ENCODE measurements at regions not wholly inside any gene's neighbourhood (a gene's known extent, or its start where the extent isn't known, plus 50 kb on each side); places are given as distances from the start of the nearest gene placed in this dataset.

- H3K4me1 ChIP-seq (ENCODE audit: control insufficient read depth in 2 of 2, insufficient read depth in 2 of 2, low read length in 1 of 2) = peaks cover 0 to 3% of the 10 kb centered on the region in 2 donors
- 30 to 40% methylated on average over 4 of the region's 4 CpGs for WGBS, 2 donors
- no peaks in the 10 kb centered on the region for H3K9me3 ChIP-seq (ENCODE audit: control insufficient read depth in 2 of 2, insufficient read depth in 1 of 2, low read depth in 1 of 2, low read length in 1 of 2)
Observed at GRCh38 chr9:115636596-115636995, 517.0 kb upstream of the PAPPA start.

GRCh38 chr9:115637661-115638060, 515.9 kb upstream of the PAPPA start:
- Histone ChIP-seq H3K9me3 (ENCODE audit: control insufficient read depth in 2 of 2, insufficient read depth in 1 of 2, low read depth in 1 of 2, low read length in 1 of 2) (no peaks in the 10 kb centered on the region), H3K4me3 (ENCODE audit: low read depth in 1 of 2, low read length in 2 of 2) (no peak overlapping the region), H3K36me3 (ENCODE audit: control insufficient read depth in 2 of 2, insufficient read depth in 2 of 2, low read length in 1 of 2) (no peaks in the 10 kb centered on the region), H3K27ac (ENCODE audit: low read depth in 2 of 2, low read length in 1 of 2) (peak overlapping the region in 1 of 2 donors; percentile 25), H3K4me1 (ENCODE audit: control insufficient read depth in 2 of 2, insufficient read depth in 2 of 2, low read length in 1 of 2) (peaks cover 0 to 3% of the 10 kb centered on the region in 2 donors), H3K27me3 (ENCODE audit: control insufficient read depth in 1 of 2, insufficient read depth in 2 of 2, low read length in 2 of 2) (no peaks in the 10 kb centered on the region)

More at GRCh38 chr9:115636596-115636995, 517.0 kb upstream of the PAPPA start:
- Histone ChIP-seq H3K36me3 (ENCODE audit: control insufficient read depth in 2 of 2, insufficient read depth in 2 of 2, low read length in 1 of 2) (no peaks in the 10 kb centered on the region), H3K27ac (ENCODE audit: low read depth in 2 of 2, low read length in 1 of 2) (peak overlapping the region in 1 of 2 donors; percentile 71), H3K4me3 (ENCODE audit: low read depth in 1 of 2, low read length in 2 of 2) (no peak overlapping the region), H3K27me3 (ENCODE audit: control insufficient read depth in 1 of 2, insufficient read depth in 2 of 2, low read length in 2 of 2) (no peaks in the 10 kb centered on the region)

- WGBS, 2 donors = 36 to 56% methylated on average over 2 of the region's 2 CpGs
- H3K27ac ChIP-seq (ENCODE audit: low read depth in 2 of 2, low read length in 1 of 2) = no peak overlapping the region
- H3K4me1 ChIP-seq (ENCODE audit: control insufficient read depth in 2 of 2, insufficient read depth in 2 of 2, low read length in 1 of 2) = no peaks in the 10 kb centered on the region
Observed at GRCh38 chr9:115640887-115641286, 512.7 kb upstream of the PAPPA start.

GRCh38 chr9:115642285-115642684, 511.3 kb upstream of the PAPPA start:
- H3K27ac ChIP-seq (ENCODE audit: low read depth in 2 of 2, low read length in 1 of 2) = peak overlapping the region in 1 of 2 donors; percentile 41
- H3K27me3 ChIP-seq (ENCODE audit: control insufficient read depth in 1 of 2, insufficient read depth in 2 of 2, low read length in 2 of 2) = no peaks in the 10 kb centered on the region
- 50 to 53% methylated on average over 1 of the region's 1 CpG for WGBS, 2 donors

More at GRCh38 chr9:115640887-115641286, 512.7 kb upstream of the PAPPA start:
- Histone ChIP-seq H3K9me3 (ENCODE audit: control insufficient read depth in 2 of 2, insufficient read depth in 1 of 2, low read depth in 1 of 2, low read length in 1 of 2) (no peaks in the 10 kb centered on the region), H3K27me3 (ENCODE audit: control insufficient read depth in 1 of 2, insufficient read depth in 2 of 2, low read length in 2 of 2) (no peaks in the 10 kb centered on the region), H3K36me3 (ENCODE audit: control insufficient read depth in 2 of 2, insufficient read depth in 2 of 2, low read length in 1 of 2) (no peaks in the 10 kb centered on the region), H3K4me3 (ENCODE audit: low read depth in 1 of 2, low read length in 2 of 2) (no peak overlapping the region)

GRCh38 chr9:115643948-115644727, 509.5 kb upstream of the PAPPA start:
- Histone ChIP-seq H3K27ac (ENCODE audit: low read depth in 2 of 2, low read length in 1 of 2) (peak overlapping the region; percentile 4 to 59), H3K4me1 (ENCODE audit: control insufficient read depth in 2 of 2, insufficient read depth in 2 of 2, low read length in 1 of 2) (no peaks in the 10 kb centered on the region), H3K27me3 (ENCODE audit: control insufficient read depth in 1 of 2, insufficient read depth in 2 of 2, low read length in 2 of 2) (no peaks in the 10 kb centered on the region), H3K36me3 (ENCODE audit: control insufficient read depth in 2 of 2, insufficient read depth in 2 of 2, low read length in 1 of 2) (no peaks in the 10 kb centered on the region), H3K9me3 (ENCODE audit: control insufficient read depth in 2 of 2, insufficient read depth in 1 of 2, low read depth in 1 of 2, low read length in 1 of 2) (no peaks in the 10 kb centered on the region), H3K4me3 (ENCODE audit: low read depth in 1 of 2, low read length in 2 of 2) (no peak overlapping the region)
- WGBS, 2 donors = 49 to 54% methylated on average over 4 of the region's 4 CpGs

More at GRCh38 chr9:115642285-115642684, 511.3 kb upstream of the PAPPA start:
- Histone ChIP-seq H3K36me3 (ENCODE audit: control insufficient read depth in 2 of 2, insufficient read depth in 2 of 2, low read length in 1 of 2) (no peaks in the 10 kb centered on the region), H3K9me3 (ENCODE audit: control insufficient read depth in 2 of 2, insufficient read depth in 1 of 2, low read depth in 1 of 2, low read length in 1 of 2) (no peaks in the 10 kb centered on the region), H3K4me1 (ENCODE audit: control insufficient read depth in 2 of 2, insufficient read depth in 2 of 2, low read length in 1 of 2) (no peaks in the 10 kb centered on the region), H3K4me3 (ENCODE audit: low read depth in 1 of 2, low read length in 2 of 2) (no peak overlapping the region)

- H3K9me3 ChIP-seq (ENCODE audit: control insufficient read depth in 2 of 2, insufficient read depth in 1 of 2, low read depth in 1 of 2, low read length in 1 of 2) = no peaks in the 10 kb centered on the region
- peak overlapping the region in 1 of 2 donors; percentile 47 for H3K27ac ChIP-seq (ENCODE audit: low read depth in 2 of 2, low read length in 1 of 2)
- H3K4me3 ChIP-seq (ENCODE audit: low read depth in 1 of 2, low read length in 2 of 2) = no peak overlapping the region
- WGBS, 2 donors = 57 to 62% methylated on average over 9 of the region's 9 CpGs
- no peaks in the 10 kb centered on the region for H3K36me3 ChIP-seq (ENCODE audit: control insufficient read depth in 2 of 2, insufficient read depth in 2 of 2, low read length in 1 of 2)
- H3K4me1 ChIP-seq (ENCODE audit: control insufficient read depth in 2 of 2, insufficient read depth in 2 of 2, low read length in 1 of 2) = no peaks in the 10 kb centered on the region
- no peaks in the 10 kb centered on the region for H3K27me3 ChIP-seq (ENCODE audit: control insufficient read depth in 1 of 2, insufficient read depth in 2 of 2, low read length in 2 of 2)
Observed at GRCh38 chr9:115649991-115650472, 503.6 kb upstream of the PAPPA start.

- no peaks in the 10 kb centered on the region for H3K27me3 ChIP-seq (ENCODE audit: control insufficient read depth in 1 of 2, insufficient read depth in 2 of 2, low read length in 2 of 2)
- no peaks in the 10 kb centered on the region for H3K9me3 ChIP-seq (ENCODE audit: control insufficient read depth in 2 of 2, insufficient read depth in 1 of 2, low read depth in 1 of 2, low read length in 1 of 2)
- no peak overlapping the region for H3K27ac ChIP-seq (ENCODE audit: low read depth in 2 of 2, low read length in 1 of 2)
- H3K36me3 ChIP-seq (ENCODE audit: control insufficient read depth in 2 of 2, insufficient read depth in 2 of 2, low read length in 1 of 2) = no peaks in the 10 kb centered on the region
- H3K4me1 ChIP-seq (ENCODE audit: control insufficient read depth in 2 of 2, insufficient read depth in 2 of 2, low read length in 1 of 2) = no peaks in the 10 kb centered on the region
- no peak overlapping the region for H3K4me3 ChIP-seq (ENCODE audit: low read depth in 1 of 2, low read length in 2 of 2)
Observed at GRCh38 chr9:115650768-115651167, 502.8 kb upstream of the PAPPA start.

GRCh38 chr9:115651461-115651860, 502.1 kb upstream of the PAPPA start:
- Histone ChIP-seq H3K4me1 (ENCODE audit: control insufficient read depth in 2 of 2, insufficient read depth in 2 of 2, low read length in 1 of 2) (no peaks in the 10 kb centered on the region), H3K4me3 (ENCODE audit: low read depth in 1 of 2, low read length in 2 of 2) (no peak overlapping the region), H3K27me3 (ENCODE audit: control insufficient read depth in 1 of 2, insufficient read depth in 2 of 2, low read length in 2 of 2) (no peaks in the 10 kb centered on the region), H3K36me3 (ENCODE audit: control insufficient read depth in 2 of 2, insufficient read depth in 2 of 2, low read length in 1 of 2) (no peaks in the 10 kb centered on the region), H3K27ac (ENCODE audit: low read depth in 2 of 2, low read length in 1 of 2) (no peak overlapping the region), H3K9me3 (ENCODE audit: control insufficient read depth in 2 of 2, insufficient read depth in 1 of 2, low read depth in 1 of 2, low read length in 1 of 2) (no peaks in the 10 kb centered on the region)

GRCh38 chr9:115653171-115653606, 500.4 kb upstream of the PAPPA start:
- H3K27me3 ChIP-seq (ENCODE audit: control insufficient read depth in 1 of 2, insufficient read depth in 2 of 2, low read length in 2 of 2) = no peaks in the 10 kb centered on the region
- H3K4me3 ChIP-seq (ENCODE audit: low read depth in 1 of 2, low read length in 2 of 2) = no peak overlapping the region
- H3K9me3 ChIP-seq (ENCODE audit: control insufficient read depth in 2 of 2, insufficient read depth in 1 of 2, low read depth in 1 of 2, low read length in 1 of 2) = no peaks in the 10 kb centered on the region
- H3K4me1 ChIP-seq (ENCODE audit: control insufficient read depth in 2 of 2, insufficient read depth in 2 of 2, low read length in 1 of 2) = no peaks in the 10 kb centered on the region
- no peaks in the 10 kb centered on the region for H3K36me3 ChIP-seq (ENCODE audit: control insufficient read depth in 2 of 2, insufficient read depth in 2 of 2, low read length in 1 of 2)
- 49 to 56% methylated on average over 3 of the region's 3 CpGs for WGBS, 2 donors
- no peak overlapping the region for H3K27ac ChIP-seq (ENCODE audit: low read depth in 2 of 2, low read length in 1 of 2)

GRCh38 chr9:115657695-115658094, 495.9 kb upstream of the PAPPA start:
- H3K27me3 ChIP-seq (ENCODE audit: control insufficient read depth in 1 of 2, insufficient read depth in 2 of 2, low read length in 2 of 2) = no peaks in the 10 kb centered on the region
- H3K9me3 ChIP-seq (ENCODE audit: control insufficient read depth in 2 of 2, insufficient read depth in 1 of 2, low read depth in 1 of 2, low read length in 1 of 2) = no peaks in the 10 kb centered on the region
- no peak overlapping the region for H3K4me3 ChIP-seq (ENCODE audit: low read depth in 1 of 2, low read length in 2 of 2)
- no peaks in the 10 kb centered on the region for H3K4me1 ChIP-seq (ENCODE audit: control insufficient read depth in 2 of 2, insufficient read depth in 2 of 2, low read length in 1 of 2)
- 70 to 76% methylated on average over 2 of the region's 2 CpGs for WGBS, 2 donors
- H3K27ac ChIP-seq (ENCODE audit: low read depth in 2 of 2, low read length in 1 of 2) = no peak overlapping the region
- no peaks in the 10 kb centered on the region for H3K36me3 ChIP-seq (ENCODE audit: control insufficient read depth in 2 of 2, insufficient read depth in 2 of 2, low read length in 1 of 2)

All from esophagus (tissue), 2 donors.